Hypothalamus (tissue), 51 donors: ENCODE measurements at regions not wholly inside any gene's neighbourhood (a gene's known extent, or its start where the extent isn't known, plus 50 kb on each side); places are given as distances from the start of the nearest gene placed in this dataset.

Source experiments
- DNase-seq, 51 donors: peaks; one replicate each; lab custom pipeline; 2025; lab: John Stamatoyannopoulos, UW

- peak; percentile 10 to 89 (median 70) for DNase-seq
Measured at GRCh38 chr10:25113191-25114035, 61.4 kb upstream of the GPR158 start.

- no peak for DNase-seq
Measured at GRCh38 chr10:25114036-25114411, 60.8 kb upstream of the GPR158 start.

GRCh38 chr10:25117757-25118156 lies 57.0 kb upstream of the GPR158 start:
- no peak for DNase-seq

GRCh38 chr10:25120188-25120587 lies 54.6 kb upstream of the GPR158 start:
- no peak for DNase-seq
